Omental fat pad (tissue), 3 donors: ENCODE measurements at regions not wholly inside any gene's neighbourhood (a gene's known extent, or its start where the extent isn't known, plus 50 kb on each side); places are given as distances from the start of the nearest gene placed in this dataset.

Source experiments
- ATAC-seq: fragments of 150-250 bp; one replicate; pipeline ENCODE4 v1.9.1; 2016; ENCODE audit warnings: mild to moderate bottlenecking, moderate library complexity; ENCODE audit not compliant: low FRiP score
- DNase-seq: peaks from one replicate; pipeline ENCODE4 v3.0.0-alpha.2; 2019; ENCODE audit warnings: low spot score
- CTCF ChIP-seq, 3 donors: fragments of 450-650 bp; IDR thresholded peaks; one replicate each; pipeline ENCODE4 v1.5.1; 2016 to 2017; ENCODE audit warnings: antibody characterized with exemption in 3 of 3, mild to moderate bottlenecking in 3 of 3, moderate library complexity in 2 of 3

GRCh38 chr2:128635361-128635900, 316.8 kb upstream of the HS6ST1 start:
- ATAC-seq: no peak
- no peak for TF ChIP-seq CTCF (IDR thresholded peaks at IDR 0.05)
- DNase-seq: no peak

- DNase-seq (no peak), ATAC-seq (no peak)
- no peak for TF ChIP-seq CTCF (IDR thresholded peaks at IDR 0.05)
Measured at GRCh38 chr2:128636802-128637147, 318.1 kb upstream of the HS6ST1 start.

- ATAC-seq: no peak
- DNase-seq: no peak
- TF ChIP-seq CTCF (IDR thresholded peaks at IDR 0.05): no peak
Measured at GRCh38 chr2:128637481-128638155, 318.9 kb upstream of the HS6ST1 start.

- ATAC-seq (no peak), DNase-seq (no peak)
- TF ChIP-seq CTCF (IDR thresholded peaks at IDR 0.05): no peak
Measured at GRCh38 chr2:128638341-128639119, 319.9 kb upstream of the HS6ST1 start.

GRCh38 chr2:128639120-128639477, 320.4 kb upstream of the HS6ST1 start:
- no peak for ATAC-seq
- no peak for TF ChIP-seq CTCF (IDR thresholded peaks at IDR 0.05)
- no peak for DNase-seq

GRCh38 chr2:128639693-128640092, 321.0 kb upstream of the HS6ST1 start:
- no peak for ATAC-seq
- no peak for TF ChIP-seq CTCF (IDR thresholded peaks at IDR 0.05)
- no peak for DNase-seq
